HG03439 (cell line): ENCODE measurements at regions not wholly inside any gene's neighbourhood (a gene's known extent, or its start where the extent isn't known, plus 50 kb on each side); places are given as distances from the start of the nearest gene placed in this dataset.
"Not testable (repeated sequence)": the region's sequence is repeated elsewhere in the genome, so short reads cannot be mapped to it uniquely, and the experiment has no call there.

Experiments used
- ATAC-seq: cut with Tn5 transposase; IDR thresholded peaks from one replicate; pipeline ENCODE4 v1.9.1; 2021; ENCODE audit warnings: mild to moderate bottlenecking, moderate library complexity; ENCODE audit not compliant: unreplicated experiment

DNA sequence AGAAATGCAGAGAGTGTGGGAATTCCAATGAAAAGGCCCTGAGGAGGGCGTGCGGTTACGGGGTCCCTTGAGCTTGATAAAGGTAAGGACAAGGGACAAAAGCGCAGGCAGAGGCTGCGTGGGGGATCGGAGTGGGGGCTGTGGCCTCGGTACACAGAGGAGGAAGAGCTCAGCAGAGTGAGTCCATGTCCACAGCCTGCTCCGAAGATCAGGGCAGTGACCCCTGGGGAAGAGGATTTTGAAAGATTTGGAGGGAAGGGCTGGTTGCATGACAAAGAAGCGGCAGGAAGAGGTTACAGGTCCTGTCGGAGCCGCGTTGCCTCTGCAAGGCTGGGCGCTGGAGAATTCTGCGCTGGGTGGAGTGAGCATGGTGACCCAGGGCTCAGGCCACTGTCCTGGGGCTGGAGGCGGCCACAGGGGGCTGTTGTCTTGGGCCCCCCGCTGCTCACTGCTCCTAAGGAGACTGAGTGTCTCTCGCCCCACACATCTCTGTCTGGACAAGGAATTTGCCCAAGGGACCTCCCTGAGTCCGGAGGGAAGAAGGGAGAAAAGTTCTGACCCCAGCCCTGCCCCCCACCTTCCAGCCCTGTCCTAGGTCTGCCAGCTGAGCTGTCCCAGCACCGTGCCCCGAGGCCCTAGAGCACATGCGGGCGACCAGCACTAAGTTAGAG is 69.8 kb upstream of the INSIG1 start:
- ATAC-seq = no peak

DNA sequence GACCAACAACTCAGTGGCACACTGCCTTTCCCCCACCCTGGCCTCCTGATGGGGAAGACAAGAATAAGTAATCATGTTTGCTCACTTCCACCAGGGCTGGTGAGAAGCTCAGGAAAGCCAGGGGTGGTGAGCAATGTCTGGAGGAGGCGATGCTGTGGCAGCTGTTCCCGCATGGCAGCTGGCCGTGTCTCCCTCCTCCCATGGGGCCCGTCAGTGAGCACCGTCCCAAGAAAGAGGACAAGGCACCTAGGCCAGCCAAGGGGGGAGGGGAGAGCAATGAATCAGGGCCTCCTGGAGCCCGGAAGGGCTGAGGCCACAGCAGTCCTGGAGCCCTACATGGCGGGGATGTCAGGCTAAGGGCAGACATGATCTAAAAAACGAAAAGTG is 69.2 kb upstream of the INSIG1 start:
- no peak for ATAC-seq

DNA sequence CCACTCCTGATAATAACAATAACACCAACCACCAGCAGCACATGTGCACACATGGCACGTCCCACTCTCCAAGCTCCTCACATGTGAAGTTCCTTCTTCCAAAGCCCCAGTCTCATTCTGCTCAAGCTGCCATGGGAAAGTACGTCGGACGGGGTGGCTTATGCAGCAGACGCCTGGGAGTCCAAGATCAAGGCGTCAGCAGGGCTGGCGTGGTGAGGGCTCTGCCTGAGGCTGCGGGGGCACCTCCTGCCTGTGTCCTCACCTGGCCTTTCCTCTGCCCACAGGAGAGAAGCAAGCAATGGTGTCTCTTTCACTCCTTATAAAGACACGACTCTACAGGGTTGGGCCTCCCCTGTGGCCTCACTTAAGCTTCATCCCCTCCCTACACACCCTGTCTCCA is 68.8 kb upstream of the INSIG1 start:
- ATAC-seq = no peak

DNA sequence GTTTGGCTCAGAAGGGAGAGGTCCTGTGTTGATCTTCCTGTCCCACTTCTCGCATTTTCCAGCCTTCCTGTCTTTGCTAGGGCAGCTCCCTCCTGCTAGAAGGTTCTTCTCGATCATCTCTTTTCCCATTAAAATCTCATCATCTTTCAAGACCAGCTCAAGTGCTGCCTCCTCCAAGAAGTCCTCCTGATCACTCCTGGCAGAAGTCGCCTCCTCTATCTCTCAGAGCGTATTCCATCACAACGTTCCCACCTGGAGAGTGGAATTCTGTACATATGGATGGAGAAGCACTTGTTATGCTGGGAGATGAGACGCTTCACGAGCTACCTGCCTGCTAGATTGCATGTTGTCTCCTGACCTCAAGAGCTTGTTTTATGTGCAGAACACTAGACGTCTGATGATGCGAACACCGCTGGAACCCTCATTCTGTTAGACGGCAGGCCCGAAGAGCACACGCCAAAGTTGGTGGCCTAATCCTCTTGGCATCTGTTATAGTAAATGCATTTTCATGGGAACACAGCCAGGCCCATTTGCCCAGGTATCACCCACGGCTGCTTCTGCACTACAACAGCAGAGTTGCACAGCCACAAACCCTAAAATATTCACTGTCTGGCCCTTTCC is 68.0 kb upstream of the INSIG1 start:
- ATAC-seq = no peak

DNA sequence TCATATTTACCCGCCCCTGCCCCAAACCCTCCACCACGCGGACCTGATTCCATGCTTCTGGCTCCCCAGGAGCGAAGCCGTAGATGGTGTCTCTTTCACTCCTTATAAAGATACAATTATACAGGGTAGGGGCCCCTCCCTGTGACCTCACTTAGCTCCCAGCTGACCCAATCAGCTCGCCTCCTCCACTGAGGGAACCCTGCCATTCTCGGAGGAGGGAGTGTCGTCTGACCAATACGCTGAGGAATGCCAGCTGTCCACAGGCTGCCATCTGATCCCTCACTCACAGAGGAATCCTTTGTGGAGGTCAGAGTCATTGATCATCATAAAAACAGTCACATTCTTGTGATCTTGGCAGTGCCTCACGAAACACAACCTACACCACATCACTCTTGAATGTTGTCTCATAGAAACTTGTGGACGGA is 67.5 kb upstream of the INSIG1 start:
- no peak for ATAC-seq

DNA sequence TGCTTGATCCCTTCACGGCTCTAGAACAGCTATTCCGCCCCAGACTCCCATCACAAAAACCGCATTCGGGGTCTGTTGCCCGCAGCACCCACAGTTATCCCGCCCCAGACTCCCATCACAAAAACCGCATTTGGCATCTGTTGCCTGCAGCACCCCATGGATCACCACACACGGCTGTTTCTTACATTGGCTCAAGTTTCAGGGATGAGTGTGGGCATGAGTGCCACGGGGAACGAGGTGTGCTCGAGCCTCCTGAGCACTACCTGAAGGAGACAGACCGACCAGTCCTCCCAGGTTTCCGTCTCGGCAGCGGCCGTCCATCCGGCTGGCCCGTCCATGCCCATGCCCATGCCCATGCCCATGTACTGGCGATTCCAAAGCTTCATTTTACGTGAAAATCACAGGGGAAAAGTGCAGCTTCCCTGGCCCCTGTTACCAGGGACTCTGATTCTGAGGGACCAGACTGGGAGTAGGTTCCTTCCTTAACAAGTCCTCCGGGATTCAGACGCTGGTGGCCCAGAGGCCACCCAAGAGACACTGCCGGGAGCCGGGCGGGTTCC is 66.4 kb upstream of the INSIG1 start:
- no peak for ATAC-seq

DNA sequence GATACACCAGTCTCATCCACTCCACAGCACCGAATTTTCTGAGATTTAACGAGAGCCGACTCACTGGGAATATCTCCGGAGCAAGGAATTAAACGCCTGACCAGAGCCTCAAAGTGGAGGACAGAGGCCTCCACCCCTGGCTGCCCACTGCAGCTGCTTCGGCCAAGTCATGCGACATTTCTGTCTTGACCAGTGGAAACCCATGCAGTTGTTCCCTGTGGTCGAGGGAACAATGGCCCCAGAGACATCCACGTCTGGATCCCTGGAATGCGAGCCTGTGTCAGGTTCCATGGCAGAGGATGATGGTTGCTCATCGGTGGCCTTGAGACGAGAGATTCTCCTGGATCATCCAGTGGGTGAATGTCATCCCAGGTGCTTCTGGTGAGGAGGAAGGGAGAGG is 65.7 kb upstream of the INSIG1 start:
- ATAC-seq = no peak

DNA sequence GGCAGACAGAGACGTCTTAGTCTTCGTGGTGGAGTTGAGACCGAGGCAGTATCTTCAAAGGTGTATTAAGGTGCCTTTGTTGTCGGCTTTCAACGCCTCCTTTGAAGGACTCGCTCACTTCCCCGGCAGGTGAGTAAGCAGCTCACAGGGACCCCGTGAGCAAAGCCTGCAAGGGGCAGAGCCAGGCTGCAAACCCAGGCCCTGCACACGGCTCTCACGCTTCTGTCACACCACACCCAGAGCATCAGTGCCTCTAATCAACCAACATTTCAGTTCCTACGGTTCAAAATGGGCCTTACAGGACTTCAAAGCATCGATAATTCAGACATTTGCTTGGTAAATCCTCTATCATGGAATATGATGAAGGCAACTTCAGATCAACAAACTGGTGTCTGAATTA is 64.8 kb upstream of the INSIG1 start:
- no peak for ATAC-seq

DNA sequence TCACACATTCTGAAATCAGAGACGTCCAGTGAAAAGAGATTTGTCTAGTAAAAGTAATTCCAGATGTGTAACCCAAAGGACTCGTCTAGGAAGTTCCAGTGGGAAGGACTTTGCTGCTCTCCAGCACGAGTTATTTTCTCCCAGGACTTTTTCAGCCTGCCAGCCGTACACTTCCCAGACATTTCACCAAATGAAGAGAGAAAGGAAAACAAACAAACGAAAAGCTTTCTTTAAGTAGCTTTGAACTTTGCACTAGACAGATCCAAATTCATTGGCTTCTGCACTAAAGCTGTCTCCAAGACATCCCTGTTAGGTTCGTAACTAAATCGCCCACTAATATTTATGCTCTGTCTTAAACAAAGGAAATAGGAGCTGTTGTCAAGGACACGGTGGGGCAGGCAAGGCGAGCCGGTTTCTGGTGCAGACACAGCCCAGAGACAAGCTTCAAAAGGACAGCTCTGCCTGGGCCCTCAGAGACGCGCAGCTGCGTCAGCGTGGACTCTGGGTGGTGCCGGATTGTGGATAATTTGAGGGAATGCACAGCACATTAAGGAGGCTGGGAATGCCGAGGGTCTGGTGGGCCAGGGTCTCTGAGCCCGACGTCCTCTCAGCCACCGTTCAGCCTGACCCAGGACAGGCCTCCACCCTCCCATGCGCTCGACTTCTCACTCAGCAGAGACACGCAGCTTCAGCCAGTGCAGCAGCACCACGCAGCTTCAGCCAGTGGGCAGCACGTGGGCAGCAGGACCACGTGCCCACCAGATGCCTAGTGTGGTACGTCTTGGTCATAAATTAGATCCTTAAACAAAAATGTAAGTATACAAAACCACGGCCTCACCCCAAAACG is 64.1 kb upstream of the INSIG1 start:
- no peak for ATAC-seq

DNA sequence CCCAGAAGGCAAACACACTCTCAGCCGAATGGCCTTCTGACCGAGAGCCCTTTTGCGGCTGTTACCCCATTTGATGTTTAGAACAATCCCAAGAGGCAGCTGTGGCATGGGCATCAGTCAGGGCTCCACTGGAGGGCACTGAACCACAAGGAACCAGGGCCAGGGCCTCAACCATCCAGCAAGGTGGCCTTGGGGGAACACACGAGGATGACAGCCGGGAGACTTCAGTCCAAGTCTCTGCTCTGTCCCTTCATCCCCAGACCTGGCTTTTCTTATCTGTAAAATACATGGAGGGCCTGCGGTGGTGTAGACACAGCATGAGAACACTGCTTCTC is 63.6 kb upstream of the INSIG1 start:
- no peak for ATAC-seq

DNA sequence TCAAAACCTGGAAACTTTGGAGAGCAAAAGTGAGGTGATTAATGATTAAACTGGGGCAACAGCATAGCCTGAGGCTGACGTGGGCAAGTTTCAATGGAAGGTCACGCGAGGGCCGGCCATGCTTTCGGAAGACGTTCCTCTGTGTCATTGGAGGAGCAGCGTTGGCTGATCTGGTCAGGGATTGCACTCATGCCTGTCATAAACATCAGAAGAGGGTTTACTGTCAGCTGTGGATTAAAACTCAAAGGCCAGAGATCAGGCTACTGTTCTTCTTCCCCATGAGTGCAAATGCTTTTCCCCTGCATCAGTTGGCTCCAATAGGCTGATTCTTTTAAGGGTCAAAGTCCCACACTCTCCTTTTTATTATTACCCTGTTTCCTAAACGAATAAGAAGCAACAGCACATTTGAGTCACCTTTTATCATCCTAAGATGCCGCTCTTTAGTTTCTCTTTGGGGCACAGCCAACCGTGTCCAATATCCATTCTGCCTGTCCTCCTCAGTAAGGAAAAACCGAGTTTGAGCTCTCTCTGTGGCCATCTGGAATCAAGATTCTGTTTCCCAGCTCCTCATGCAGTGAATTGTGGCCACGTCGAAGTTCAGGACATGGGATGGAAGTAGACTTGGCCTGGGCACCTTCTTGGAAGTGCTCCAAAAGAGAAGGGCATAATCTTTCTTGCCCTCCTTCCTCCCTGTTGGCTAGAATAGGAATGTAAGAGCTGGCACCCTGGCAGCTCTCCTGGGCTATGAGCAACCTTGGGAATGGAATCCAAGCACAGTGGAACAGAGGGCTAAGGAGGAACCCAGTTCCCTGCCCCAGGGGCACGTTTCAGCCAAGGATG is 62.5 kb upstream of the INSIG1 start:
- no peak for ATAC-seq

DNA sequence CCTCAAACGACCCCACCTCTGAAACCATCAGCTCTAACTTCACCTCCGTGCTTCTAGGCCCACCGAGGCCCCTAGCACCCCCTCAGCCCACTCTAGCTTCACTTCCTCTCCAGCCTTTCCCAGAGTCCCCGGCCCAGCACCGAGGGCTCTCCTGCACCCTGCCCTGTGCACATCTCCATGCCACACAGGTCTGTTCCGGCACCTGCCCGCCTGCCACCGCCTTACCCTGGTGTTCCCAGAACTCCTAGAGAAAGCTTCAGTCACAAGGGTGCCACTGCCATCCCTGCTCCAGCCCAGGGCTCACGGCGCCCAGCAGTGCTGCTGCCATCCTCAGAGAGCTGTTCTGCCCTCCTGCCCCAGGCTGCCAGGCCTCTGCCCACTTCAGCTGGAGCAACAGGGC is 61.3 kb upstream of the INSIG1 start:
- no peak for ATAC-seq

DNA sequence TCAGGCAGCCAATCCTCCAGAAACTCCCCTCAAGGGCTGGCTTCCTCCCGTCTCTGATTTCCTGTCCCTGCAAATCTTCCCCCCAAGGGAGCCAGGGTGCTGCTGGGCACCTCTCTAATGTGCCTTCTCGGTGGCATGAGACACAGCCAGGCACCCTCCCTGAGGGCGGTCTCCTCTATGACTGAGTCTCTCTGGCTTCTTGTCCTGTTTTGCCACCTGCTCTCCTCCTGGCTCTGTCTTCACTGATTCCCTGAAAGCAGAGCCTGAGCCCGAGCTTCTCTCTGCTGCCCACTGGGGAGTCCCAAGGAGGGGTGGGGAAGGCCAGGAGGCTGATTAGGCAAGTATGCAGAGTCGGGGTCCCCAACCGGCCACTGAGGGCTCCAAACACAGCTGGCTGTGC is 60.4 kb upstream of the INSIG1 start:
- ATAC-seq = no peak

DNA sequence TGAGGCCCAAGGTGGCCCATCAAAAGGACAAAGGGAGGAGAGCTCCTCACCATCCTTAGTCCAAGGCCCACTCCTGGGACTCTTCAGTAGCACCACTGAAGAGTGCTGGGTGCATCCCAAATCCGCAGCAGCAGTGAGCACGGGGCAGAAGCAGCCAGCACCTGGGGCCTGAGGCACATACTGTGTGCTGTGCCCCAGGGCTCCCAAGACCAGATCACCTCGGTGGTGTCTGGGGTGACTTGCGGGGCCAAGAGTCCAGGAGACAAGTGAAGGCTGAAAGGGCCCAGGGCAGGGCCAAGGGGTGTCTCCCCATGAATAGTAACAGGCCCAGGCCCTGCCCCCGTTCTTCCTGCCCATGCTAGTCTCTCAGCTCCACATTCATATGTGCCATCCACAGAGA is 59.9 kb upstream of the INSIG1 start:
- no peak for ATAC-seq

DNA sequence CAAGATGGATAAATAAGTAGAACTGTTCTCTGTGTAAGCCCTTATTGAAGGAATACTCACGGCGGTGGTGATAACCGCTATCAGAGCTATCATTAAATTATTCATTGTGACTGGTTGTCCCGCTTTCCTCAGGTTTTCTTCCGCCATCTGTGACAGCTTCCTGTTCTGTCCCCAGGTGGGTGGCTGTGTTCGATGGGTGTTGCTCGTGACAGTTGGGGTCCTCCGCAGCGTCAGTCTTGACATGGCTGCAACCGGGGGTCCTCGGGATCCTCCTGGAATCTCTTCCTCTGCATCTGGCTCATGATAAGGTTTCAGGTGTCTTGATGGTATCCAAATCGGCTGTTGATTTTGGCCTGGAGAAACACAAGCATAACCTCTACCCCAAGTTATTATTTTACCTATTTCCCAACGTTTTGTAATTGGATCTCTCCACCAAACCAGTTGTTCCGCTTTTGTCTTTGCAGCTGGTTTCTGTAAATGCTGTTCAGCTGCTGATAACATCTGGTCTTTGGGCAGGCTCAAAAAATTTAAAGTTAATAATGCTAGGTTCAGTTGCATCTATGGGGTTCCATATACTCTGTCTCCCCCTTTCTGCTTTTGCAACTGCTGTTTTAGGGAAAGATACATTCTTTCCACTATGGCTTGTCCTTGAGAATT is 58.1 kb upstream of the INSIG1 start:
- ATAC-seq = not testable (repeated sequence)

DNA sequence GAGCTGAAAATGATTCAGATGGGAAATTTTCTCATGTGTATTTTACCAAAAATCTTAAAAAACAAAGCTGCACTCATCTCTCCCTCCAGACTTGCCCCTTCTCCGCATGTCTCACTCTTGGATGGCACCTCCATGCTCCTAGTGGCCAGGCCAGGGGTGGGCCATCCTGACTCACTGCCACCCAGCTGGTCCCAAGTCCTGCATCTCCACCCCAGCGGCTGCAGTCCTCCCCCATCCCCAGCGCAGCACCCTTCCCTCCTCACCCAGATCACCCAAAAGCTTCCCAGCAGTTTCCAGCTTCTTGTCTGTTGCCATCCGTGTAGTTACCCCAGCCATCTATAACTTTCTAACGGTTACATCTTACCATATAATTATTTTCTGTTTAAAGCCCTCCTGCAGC is 53.0 kb upstream of the INSIG1 start:
- no peak for ATAC-seq

DNA sequence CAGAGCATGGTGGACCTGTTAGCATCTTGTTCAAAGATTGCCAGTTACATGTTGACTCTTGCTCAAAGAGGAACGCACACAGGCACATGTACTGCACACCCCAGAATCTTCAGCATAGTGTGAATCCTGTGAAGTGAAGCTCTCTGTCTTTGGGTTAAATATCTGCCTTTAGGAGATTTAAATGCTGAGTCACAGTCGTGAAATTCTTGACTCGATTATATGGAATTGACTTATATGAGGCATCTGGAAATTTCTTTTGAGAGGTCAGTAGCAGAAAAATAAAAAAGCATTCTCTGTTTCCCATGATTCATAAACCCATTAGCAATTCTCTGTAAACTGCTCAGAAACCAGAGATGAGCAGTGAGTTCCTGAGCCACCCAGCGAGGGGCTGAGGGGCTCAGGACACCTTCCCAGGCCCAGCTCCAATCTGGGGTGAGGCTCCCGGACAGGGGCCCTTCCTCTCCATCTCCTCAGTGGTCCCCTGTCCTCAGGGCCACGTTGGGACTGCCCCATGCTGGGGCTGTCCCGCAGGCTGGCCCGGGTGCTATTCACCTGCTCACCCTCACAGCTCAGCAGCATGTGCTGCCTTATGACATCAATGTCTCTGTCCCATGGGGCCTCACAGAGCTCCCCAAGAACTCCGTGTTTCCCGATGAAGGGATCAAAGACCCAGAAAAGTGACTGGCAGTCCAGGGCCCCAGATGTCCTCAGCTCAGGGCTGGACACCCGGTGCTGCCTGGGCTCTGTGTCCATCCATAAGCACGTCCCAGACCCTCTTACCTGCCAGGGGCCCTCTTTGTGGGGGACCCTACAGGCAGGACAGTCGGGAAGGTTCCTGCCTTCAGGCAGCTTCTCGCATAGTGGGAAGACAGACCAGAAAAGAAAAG is 50.0 kb upstream of the INSIG1 start:
- ATAC-seq = no peak
